ENCODE measurements at regions not wholly inside any gene's neighbourhood (a gene's known extent, or its start where the extent isn't known, plus 50 kb on each side); places are given as distances from the start of the nearest gene placed in this dataset.
"Not testable (repeated sequence)": the region's sequence is repeated elsewhere in the genome, so short reads cannot be mapped to it uniquely, and the experiment has no call there.

DNA sequence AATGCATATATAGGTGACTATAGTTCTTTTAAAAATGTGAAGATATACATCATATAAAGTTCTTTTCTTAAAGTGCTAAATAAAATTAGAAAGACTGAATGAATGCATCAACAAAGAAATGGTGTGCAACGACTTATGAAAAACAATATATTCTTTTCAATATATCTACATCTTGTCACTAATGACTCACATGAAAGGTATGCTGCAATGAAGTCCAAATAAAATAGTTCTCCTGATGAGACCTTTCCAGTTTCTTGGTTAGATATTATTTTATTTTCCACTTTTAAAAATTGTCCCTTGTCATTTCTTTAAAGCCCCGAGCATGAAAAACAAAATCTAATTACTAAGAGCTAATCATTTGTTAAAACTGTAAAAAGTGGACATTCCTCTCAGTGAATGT is 462.1 kb downstream of the PCDH11X start:
- no peak for DNase-seq
- H3K4me3 ChIP-seq (replicated peaks in 1 of 3) = no peak overlapping the region
- intact Hi-C loops (cut with DNase I) = no loop called here
- H3K27me3 ChIP-seq = no peaks in the 10 kb centered on the region
- no peaks in the 10 kb centered on the region for H3K36me3 ChIP-seq
- H3K4me1 ChIP-seq = no peaks in the 10 kb centered on the region
- no peaks in the 10 kb centered on the region for H3K9me3 ChIP-seq
- no peak for TF ChIP-seq POLR2A (IDR thresholded peaks at IDR 0.05)
- TF ChIP-seq, protein P1, sequence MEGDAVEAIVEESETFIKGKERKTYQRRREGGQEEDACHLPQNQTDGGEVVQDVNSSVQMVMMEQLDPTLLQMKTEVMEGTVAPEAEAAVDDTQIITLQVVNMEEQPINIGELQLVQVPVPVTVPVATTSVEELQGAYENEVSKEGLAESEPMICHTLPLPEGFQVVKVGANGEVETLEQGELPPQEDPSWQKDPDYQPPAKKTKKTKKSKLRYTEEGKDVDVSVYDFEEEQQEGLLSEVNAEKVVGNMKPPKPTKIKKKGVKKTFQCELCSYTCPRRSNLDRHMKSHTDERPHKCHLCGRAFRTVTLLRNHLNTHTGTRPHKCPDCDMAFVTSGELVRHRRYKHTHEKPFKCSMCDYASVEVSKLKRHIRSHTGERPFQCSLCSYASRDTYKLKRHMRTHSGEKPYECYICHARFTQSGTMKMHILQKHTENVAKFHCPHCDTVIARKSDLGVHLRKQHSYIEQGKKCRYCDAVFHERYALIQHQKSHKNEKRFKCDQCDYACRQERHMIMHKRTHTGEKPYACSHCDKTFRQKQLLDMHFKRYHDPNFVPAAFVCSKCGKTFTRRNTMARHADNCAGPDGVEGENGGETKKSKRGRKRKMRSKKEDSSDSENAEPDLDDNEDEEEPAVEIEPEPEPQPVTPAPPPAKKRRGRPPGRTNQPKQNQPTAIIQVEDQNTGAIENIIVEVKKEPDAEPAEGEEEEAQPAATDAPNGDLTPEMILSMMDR (IDR thresholded peaks at IDR 0.05) = no peak
- WGBS, 2 donors = 75 to 79% methylated on average over 2 of the region's 2 CpGs
- H3K27ac ChIP-seq = no peak overlapping the region

DNA sequence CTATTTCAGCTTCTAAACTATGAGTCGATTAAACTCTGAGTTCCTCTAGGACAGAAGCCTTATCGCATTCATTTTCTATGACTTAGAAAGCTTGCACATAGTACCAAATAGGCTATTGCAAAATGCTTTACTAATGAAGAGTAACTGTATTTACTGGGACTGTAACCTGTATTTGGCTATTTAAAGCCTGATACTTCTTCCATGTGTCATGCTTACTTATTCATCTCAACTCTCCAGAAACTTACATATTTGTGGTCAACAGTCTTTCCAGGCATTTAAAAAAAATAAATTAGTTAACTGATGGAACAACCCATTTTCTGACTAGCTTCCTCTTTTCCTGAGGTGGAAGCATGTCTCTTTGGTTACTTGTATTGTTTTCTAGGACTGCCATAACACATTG is 467.9 kb downstream of the PCDH11X start:
- WGBS, 2 donors = 96 to 100% methylated on average over 2 of the region's 2 CpGs
- H3K9me3 ChIP-seq = no peaks in the 10 kb centered on the region
- no peak for TF ChIP-seq POLR2A (IDR thresholded peaks at IDR 0.05)
- TF ChIP-seq, protein P1 (IDR thresholded peaks at IDR 0.05) = no peak
- DNase-seq = no peak
- no peaks in the 10 kb centered on the region for H3K4me1 ChIP-seq
- intact Hi-C loops (cut with DNase I) = no loop called here
- no peak overlapping the region for H3K27ac ChIP-seq
- H3K36me3 ChIP-seq = no peaks in the 10 kb centered on the region
- H3K4me3 ChIP-seq (replicated peaks in 1 of 3) = no peak overlapping the region
- H3K27me3 ChIP-seq = no peaks in the 10 kb centered on the region

DNA sequence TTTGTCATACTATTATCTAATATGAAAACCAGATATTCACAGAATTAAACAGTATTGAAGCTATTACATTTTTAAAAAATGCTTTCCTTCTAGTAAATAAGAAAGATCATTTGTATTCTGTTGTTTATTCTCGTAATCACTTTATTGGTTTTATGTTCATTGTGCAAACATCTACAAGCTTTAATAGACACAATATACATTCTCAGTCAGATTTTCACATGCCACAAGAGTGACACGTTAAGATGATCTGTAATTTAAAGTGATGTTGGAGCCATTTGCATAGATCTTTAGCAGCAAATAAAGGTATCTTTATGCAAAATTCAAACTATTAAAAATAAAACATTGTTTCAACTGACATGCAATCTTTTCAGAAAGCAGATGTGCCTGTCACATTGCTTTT is 469.9 kb downstream of the PCDH11X start:
- Histone ChIP-seq H3K36me3 (no peaks in the 10 kb centered on the region), H3K4me3 (replicated peaks in 1 of 3) (no peak overlapping the region), H3K27me3 (no peaks in the 10 kb centered on the region), H3K9me3 (no peaks in the 10 kb centered on the region), H3K4me1 (no peaks in the 10 kb centered on the region), H3K27ac (no peak overlapping the region)
- DNase-seq = no peak
- WGBS, 2 donors = 85 to 87% methylated on average over 2 of the region's 2 CpGs
- intact Hi-C loops (cut with DNase I) = no loop called here
- TF ChIP-seq POLR2A (IDR thresholded peaks at IDR 0.05) = no peak
- TF ChIP-seq, protein P1 (IDR thresholded peaks at IDR 0.05) = no peak

DNA sequence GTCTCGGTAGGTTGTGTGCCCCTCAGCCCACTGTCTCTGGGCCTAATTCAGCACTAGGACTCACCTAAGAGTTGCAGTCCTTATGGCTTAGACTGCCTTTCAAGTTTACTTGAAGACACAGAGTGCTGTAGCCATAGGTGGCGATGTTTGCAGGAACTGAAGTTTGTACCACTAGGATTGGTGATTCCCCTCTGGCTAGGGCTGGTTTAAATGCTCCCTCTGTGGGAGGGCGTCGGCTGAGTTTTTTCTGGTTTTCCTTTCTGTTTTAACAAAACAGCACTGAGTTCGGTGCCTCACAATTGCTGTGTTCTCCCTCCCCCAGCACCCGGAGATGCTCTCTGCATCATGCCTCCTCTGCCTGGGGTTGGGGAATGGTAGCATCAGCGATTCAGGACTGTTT is 480.9 kb downstream of the PCDH11X start:
- Histone ChIP-seq H3K4me1 (no peaks in the 10 kb centered on the region), H3K27me3 (peaks cover 5% of the 10 kb centered on the region), H3K4me3 (replicated peaks in 1 of 3) (no peak overlapping the region), H3K27ac (no peak overlapping the region), H3K9me3 (no peaks in the 10 kb centered on the region), H3K36me3 (no peaks in the 10 kb centered on the region)
- WGBS, 2 donors = 86 to 90% methylated on average over 3 to 7 of the region's 7 CpGs
- no peak for TF ChIP-seq POLR2A (IDR thresholded peaks at IDR 0.05)
- TF ChIP-seq, protein P1 (IDR thresholded peaks at IDR 0.05) = no peak
- no peak for DNase-seq
- intact Hi-C loops (cut with DNase I) = no loop called here

DNA sequence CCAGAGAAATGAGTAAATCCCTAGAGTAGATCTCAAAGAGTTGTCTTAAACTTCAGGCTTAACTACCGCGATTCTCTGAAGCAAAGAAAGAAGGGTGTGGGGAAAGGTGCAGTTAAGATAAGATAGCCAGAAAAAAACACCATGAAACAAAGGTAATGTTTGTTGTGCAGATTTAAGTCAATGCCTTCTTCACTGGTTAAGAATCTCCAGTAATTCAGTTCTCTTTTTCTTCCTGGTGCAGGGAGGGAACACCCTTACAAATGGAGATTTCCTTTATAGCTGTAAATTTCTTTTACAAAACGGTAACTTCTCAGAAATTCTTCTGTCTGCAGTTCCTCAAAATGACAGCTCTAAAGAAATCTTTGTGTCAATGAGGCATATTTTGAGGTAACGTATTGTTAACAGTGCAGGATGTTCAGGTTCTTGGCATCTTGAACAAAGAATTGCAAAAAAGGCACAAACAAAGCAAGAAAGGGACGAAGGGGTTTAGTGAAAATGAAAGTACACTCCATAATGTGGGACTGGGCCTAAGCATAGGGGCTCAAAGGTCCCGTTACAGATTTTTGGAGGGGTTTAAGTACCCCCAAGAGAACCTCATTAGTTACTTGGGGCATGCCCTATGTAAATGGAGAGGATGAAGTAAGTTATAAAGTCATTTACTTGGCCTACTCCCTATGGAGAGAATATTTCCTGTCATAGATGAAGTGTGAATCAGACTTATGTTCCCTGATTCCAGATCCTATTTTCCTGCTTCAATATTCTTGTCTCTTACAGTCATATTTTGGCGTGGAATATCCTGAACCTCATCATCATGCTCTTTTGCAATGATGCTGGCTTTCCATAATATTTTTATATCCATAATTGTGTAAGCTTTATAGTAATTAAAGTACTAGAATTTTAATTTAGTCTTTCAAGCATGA is 492.0 kb downstream of the PCDH11X start:
- 38 to 43% methylated on average over 7 of the region's 7 CpGs for WGBS, 2 donors
- Histone ChIP-seq H3K27ac (no peak overlapping the region), H3K9me3 (no peaks in the 10 kb centered on the region), H3K4me1 (no peaks in the 10 kb centered on the region), H3K27me3 (no peaks in the 10 kb centered on the region), H3K4me3 (replicated peaks in 1 of 3) (no peak overlapping the region), H3K36me3 (no peaks in the 10 kb centered on the region)
- TF ChIP-seq, protein P1 (IDR thresholded peaks at IDR 0.05) = no peak
- TF ChIP-seq POLR2A (IDR thresholded peaks at IDR 0.05) = no peak
- DNase-seq = no peak
- intact Hi-C loops (cut with DNase I) = no loop called here

DNA sequence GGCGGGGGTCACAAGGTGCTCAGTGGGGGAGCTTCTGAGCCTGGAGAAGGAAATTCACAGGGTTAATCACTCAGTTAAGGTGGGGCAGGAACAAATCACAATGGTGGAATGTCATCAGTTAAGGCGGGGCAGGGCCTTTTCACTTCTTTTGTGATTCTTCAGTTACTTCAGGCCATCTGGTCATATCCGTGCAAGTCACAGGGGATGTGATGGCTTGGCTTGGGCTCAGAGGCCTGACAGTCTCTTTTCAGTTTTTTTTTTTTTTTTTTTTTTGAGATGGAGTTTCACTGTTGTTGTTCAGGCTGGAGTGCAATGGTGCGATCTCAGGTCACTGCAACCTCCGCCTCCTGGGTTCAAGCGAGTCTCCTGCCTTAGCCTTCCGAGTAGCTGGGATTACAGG is 499.4 kb downstream of the PCDH11X start:
- H3K27ac ChIP-seq; H3K36me3 ChIP-seq; DNase-seq; H3K4me1 ChIP-seq; intact Hi-C loops (cut with DNase I); H3K9me3 ChIP-seq; H3K27me3 ChIP-seq; H3K4me3 ChIP-seq (replicated peaks in 1 of 3): not testable (repeated sequence)
- 93 to 95% methylated on average over 6 to 7 of the region's 7 CpGs for WGBS, 2 donors

DNA sequence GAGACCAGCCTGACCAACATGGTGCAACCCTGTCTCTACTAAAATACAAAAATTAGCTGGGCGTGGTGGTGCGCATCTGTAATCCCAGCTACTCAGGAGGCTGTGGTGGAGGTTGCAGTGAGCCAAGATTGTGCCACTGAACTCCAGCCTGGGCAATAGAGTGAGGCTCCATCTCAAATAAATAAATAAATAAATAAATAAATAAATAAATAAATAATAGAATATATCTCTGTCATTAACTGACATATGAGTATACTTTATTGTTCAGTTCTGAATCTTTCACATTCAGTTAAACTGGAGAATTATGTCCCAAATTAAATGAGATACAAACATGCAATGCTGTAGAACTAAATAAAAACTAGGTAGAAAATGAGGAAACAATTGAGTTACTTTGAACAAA is 501.2 kb downstream of the PCDH11X start:
- H3K9me3 ChIP-seq; H3K4me1 ChIP-seq; H3K4me3 ChIP-seq (replicated peaks in 1 of 3); DNase-seq; intact Hi-C loops (cut with DNase I); H3K27ac ChIP-seq; H3K27me3 ChIP-seq; H3K36me3 ChIP-seq: not testable (repeated sequence)
- WGBS, 2 donors = 93 to 96% methylated on average over 2 of the region's 2 CpGs
